Chondrocyte (in vitro differentiated cells): ENCODE measurements at regions not wholly inside any gene's neighbourhood (a gene's known extent, or its start where the extent isn't known, plus 50 kb on each side); places are given as distances from the start of the nearest gene placed in this dataset.

Experiments
- DNase-seq: peaks from one replicate; pipeline ENCODE4 v3.0.0; 2021; ENCODE audit warnings: mixed read lengths, low spot score
- H3K27ac Mint-ChIP-seq: one replicate; pipeline ENCODE4 v1.8.0; 2021; ENCODE audit warnings: mild to moderate bottlenecking, moderate library complexity, mixed read lengths; ENCODE audit not compliant: unreplicated experiment
- H3K27me3 Mint-ChIP-seq: 2 replicates; pipeline ENCODE4 v1.8.0; 2021; ENCODE audit warnings: low read depth, mixed read lengths
- H3K36me3 Mint-ChIP-seq: 2 replicates; pipeline ENCODE4 v1.8.0; 2021; ENCODE audit warnings: low read depth, mixed read lengths
- H3K4me1 Mint-ChIP-seq: 2 replicates; pipeline ENCODE4 v1.8.0; 2021; ENCODE audit warnings: low read depth, mild to moderate bottlenecking, mixed read lengths
- H3K4me3 Mint-ChIP-seq: one replicate; pipeline ENCODE4 v1.8.0; 2021; ENCODE audit warnings: mild to moderate bottlenecking, moderate library complexity, mixed read lengths; ENCODE audit not compliant: unreplicated experiment
- H3K9me3 Mint-ChIP-seq: 2 replicates; pipeline ENCODE4 v1.8.0; 2021; ENCODE audit warnings: low read depth, mixed read lengths
- TF ChIP-seq, protein P1 (sequence below): fragments of 200-600 bp; sonication (generic); IDR thresholded peaks from 2 replicates; pipeline ENCODE4 v1.5.0; 2021; ENCODE audit warnings: antibody characterized with exemption, mild to moderate bottlenecking, moderate library complexity

DNA sequence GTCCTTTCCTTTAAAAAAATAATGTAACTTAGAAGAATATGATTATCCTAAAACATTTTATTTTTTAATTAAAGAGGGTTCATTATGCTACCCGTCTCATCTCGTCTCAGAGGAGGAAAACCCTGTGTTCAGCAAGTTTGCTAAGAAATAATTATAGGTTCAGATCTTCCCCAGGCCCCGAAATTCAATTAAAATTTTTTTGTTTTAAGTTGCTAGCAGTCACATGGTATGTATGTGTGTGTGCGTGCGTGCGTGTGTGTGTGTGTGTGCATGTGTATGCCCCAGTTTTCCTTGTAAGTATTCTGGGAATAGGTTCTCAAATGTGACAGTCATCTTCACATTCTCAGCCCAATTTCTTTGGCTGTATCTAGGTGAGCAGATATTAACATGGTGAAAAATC, 86.6 kb upstream of the HOXC13 start:
- H3K4me1 Mint-ChIP-seq: no peaks in the 10 kb centered on the region
- H3K4me3 Mint-ChIP-seq: no peak overlapping the region
- no peaks in the 10 kb centered on the region for H3K9me3 Mint-ChIP-seq
- TF ChIP-seq, protein P1, sequence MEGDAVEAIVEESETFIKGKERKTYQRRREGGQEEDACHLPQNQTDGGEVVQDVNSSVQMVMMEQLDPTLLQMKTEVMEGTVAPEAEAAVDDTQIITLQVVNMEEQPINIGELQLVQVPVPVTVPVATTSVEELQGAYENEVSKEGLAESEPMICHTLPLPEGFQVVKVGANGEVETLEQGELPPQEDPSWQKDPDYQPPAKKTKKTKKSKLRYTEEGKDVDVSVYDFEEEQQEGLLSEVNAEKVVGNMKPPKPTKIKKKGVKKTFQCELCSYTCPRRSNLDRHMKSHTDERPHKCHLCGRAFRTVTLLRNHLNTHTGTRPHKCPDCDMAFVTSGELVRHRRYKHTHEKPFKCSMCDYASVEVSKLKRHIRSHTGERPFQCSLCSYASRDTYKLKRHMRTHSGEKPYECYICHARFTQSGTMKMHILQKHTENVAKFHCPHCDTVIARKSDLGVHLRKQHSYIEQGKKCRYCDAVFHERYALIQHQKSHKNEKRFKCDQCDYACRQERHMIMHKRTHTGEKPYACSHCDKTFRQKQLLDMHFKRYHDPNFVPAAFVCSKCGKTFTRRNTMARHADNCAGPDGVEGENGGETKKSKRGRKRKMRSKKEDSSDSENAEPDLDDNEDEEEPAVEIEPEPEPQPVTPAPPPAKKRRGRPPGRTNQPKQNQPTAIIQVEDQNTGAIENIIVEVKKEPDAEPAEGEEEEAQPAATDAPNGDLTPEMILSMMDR: no peak
- H3K27ac Mint-ChIP-seq: no peak overlapping the region
- no peaks in the 10 kb centered on the region for H3K36me3 Mint-ChIP-seq
- DNase-seq: no peak
- peaks cover 37% of the 10 kb centered on the region for H3K27me3 Mint-ChIP-seq

DNA sequence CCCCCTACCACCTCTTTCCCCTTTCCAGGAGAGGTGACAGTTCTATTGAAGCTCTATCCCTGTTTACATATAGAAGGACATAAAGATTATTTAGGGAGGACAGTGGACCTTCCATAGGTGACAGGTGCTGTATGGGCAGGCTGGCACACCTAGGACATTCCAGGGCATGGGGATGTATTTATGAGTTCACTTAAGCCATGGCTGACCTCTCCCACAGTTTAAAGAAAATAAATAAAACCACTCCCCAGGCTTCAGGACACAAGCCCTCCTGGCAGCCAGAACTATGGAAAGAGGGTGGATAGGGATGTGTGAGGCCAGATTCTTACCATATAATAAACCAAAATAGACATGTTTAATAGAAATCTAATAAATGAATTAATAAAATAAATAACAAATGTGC, 85.6 kb upstream of the HOXC13 start:
- DNase-seq: no peak
- H3K4me3 Mint-ChIP-seq: no peak overlapping the region
- TF ChIP-seq, protein P1: no peak
- H3K27me3 Mint-ChIP-seq: peaks cover 31% of the 10 kb centered on the region
- H3K4me1 Mint-ChIP-seq: no peaks in the 10 kb centered on the region
- no peaks in the 10 kb centered on the region for H3K36me3 Mint-ChIP-seq
- H3K9me3 Mint-ChIP-seq: no peaks in the 10 kb centered on the region
- H3K27ac Mint-ChIP-seq: no peak overlapping the region

DNA sequence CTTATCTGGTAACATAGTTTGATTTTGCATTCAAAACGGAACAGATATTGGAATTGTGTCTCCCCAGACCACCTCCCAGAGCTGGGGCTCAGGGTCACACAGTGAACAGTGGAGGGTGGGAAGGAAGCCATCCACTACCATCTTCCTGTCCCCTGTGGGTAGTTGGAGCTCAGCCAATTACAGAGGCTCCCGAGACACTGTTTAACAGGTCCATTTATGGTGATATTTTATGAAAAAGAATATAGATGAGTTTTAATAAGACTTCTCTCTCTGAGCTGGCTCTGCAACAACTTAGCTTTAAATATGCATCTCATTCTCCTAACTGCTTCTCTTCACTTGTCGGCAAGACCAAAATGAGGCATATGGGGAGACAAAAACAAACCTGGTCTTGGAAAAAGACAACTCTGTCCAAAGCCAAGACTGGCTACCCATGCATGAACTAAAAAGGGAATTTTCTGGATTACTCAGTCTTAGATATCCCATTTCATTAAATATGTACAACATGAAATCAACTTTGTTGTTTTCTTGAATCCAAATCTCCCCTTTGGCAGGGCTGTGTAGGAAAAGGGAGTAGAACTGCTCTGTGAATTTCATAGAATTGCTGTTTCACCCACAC, 83.8 kb upstream of the HOXC13 start:
- no peaks in the 10 kb centered on the region for H3K4me1 Mint-ChIP-seq
- TF ChIP-seq, protein P1: no peak
- H3K27ac Mint-ChIP-seq: no peak overlapping the region
- H3K27me3 Mint-ChIP-seq: peaks cover 18% of the 10 kb centered on the region
- no peaks in the 10 kb centered on the region for H3K9me3 Mint-ChIP-seq
- no peak for DNase-seq
- no peak overlapping the region for H3K4me3 Mint-ChIP-seq
- H3K36me3 Mint-ChIP-seq: no peaks in the 10 kb centered on the region

DNA sequence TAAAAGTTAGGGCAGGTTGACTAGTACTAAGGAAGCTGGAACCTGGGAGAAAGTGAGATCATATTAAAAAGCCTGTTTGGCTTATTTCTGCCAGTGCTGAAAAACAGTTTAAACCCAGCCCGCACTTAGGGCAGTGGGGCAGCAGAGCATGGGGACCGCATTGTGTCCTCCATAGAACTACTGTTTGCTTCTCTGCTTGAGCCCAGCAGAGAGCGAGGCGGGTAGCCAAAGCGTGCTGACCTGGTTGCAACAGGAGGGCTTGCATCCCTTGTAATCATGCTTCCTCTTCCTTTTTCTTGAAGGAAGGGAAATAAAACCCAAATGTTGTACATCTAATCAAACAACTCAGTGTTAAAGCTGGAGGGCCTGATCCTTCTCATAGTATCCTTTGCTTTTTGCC, 82.5 kb upstream of the HOXC13 start:
- TF ChIP-seq, protein P1: no peak
- no peaks in the 10 kb centered on the region for H3K36me3 Mint-ChIP-seq
- H3K27me3 Mint-ChIP-seq: peaks cover 7% of the 10 kb centered on the region
- H3K4me1 Mint-ChIP-seq: no peaks in the 10 kb centered on the region
- no peak for DNase-seq
- no peak overlapping the region for H3K4me3 Mint-ChIP-seq
- H3K27ac Mint-ChIP-seq: no peak overlapping the region
- no peaks in the 10 kb centered on the region for H3K9me3 Mint-ChIP-seq

DNA sequence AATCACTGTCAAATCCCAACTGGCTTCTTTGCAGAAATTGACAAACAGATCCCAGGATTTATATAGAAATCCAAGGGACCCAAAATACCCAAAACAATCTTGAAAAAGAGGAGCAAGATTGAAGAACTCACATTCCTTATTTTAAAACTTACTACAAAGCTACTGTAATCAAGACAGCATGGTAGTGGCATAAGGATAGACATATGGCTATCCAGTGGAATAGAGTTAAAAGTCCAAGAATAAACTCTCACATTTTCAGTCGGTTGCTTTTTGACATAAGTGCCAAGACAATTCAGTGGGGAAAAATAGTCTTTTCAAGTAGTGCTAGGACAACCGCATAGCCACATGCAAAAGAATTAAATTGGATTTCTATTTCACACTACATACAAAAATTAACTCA, 81.0 kb upstream of the HOXC13 start:
- no peak overlapping the region for H3K4me3 Mint-ChIP-seq
- DNase-seq: no peak
- no peaks in the 10 kb centered on the region for H3K9me3 Mint-ChIP-seq
- TF ChIP-seq, protein P1: no peak
- H3K36me3 Mint-ChIP-seq: no peaks in the 10 kb centered on the region
- no peaks in the 10 kb centered on the region for H3K4me1 Mint-ChIP-seq
- no peak overlapping the region for H3K27ac Mint-ChIP-seq
- H3K27me3 Mint-ChIP-seq: peaks cover 5% of the 10 kb centered on the region
